KMS-11 (cell line): ENCODE measurements at regions not wholly inside any gene's neighbourhood (a gene's known extent, or its start where the extent isn't known, plus 50 kb on each side); places are given as distances from the start of the nearest gene placed in this dataset.
"Not testable (repeated sequence)": the region's sequence is repeated elsewhere in the genome, so short reads cannot be mapped to it uniquely, and the experiment has no call there.

Source experiments
- H2AFZ ChIP-seq: fragments of 200-600 bp; sonication (generic); 2 replicates; pipeline ENCODE4 v1.6.1; 2016; ENCODE audit warnings: antibody characterized with exemption, mixed run types, low read depth
- H3K27ac ChIP-seq: fragments of 200-600 bp; sonication (generic); 2 replicates; pipeline ENCODE4 v1.6.1; 2016; ENCODE audit warnings: mild to moderate bottlenecking, mixed run types
- H3K27me3 ChIP-seq: fragments of 200-600 bp; sonication (generic); 2 replicates; pipeline ENCODE4 v1.6.1; 2017; ENCODE audit warnings: mild to moderate bottlenecking, low read depth, mixed run types, moderate library complexity; ENCODE audit not compliant: insufficient read depth
- H3K36me3 ChIP-seq: fragments of 200-600 bp; sonication (generic); 2 replicates; pipeline ENCODE4 v1.6.1; 2017; ENCODE audit warnings: mild to moderate bottlenecking, mixed run types; ENCODE audit not compliant: insufficient read depth
- H3K4me1 ChIP-seq: fragments of 200-600 bp; sonication (generic); 2 replicates; pipeline ENCODE4 v1.6.1; 2016; ENCODE audit warnings: mild to moderate bottlenecking, low read depth, mixed run types; ENCODE audit not compliant: poor library complexity, severe bottlenecking
- H3K4me2 ChIP-seq: fragments of 200-600 bp; sonication (generic); 2 replicates; pipeline ENCODE4 v1.7.0; 2016; ENCODE audit warnings: mild to moderate bottlenecking, mixed run types
- H3K4me3 ChIP-seq: fragments of 200-600 bp; sonication (generic); IDR thresholded peaks from 2 replicates; pipeline ENCODE4 v1.6.1; 2017; ENCODE audit warnings: low read depth, low read length, mixed read lengths; ENCODE audit not compliant: insufficient read depth
- H3K79me2 ChIP-seq: fragments of 200-600 bp; sonication (generic); 2 replicates; pipeline ENCODE4 v1.6.1; 2016; ENCODE audit warnings: low read depth, mixed run types; ENCODE audit not compliant: insufficient read depth
- H3K9ac ChIP-seq: fragments of 200-600 bp; sonication (generic); 2 replicates; pipeline ENCODE4 v1.6.1; 2016; ENCODE audit warnings: mild to moderate bottlenecking, mixed run types
- H4K20me1 ChIP-seq: fragments of 200-600 bp; sonication (generic); 2 replicates; pipeline ENCODE4 v1.6.1; 2016; ENCODE audit warnings: mild to moderate bottlenecking, mixed run types; ENCODE audit not compliant: insufficient read depth
- CTCF ChIP-seq: fragments of 200-600 bp; sonication (generic); conservative IDR thresholded peaks from 2 replicates; pipeline ENCODE4 v1.6.1; 2017; ENCODE audit warnings: low read depth, mild to moderate bottlenecking, antibody characterized with exemption, low read length, moderate library complexity, mixed read lengths

GRCh38 chr3:130828948-130829947, 64.6 kb upstream of the ATP2C1 start:
- Histone ChIP-seq H3K4me1 (no peaks in the 10 kb centered on the region), H3K4me2 (no peak overlapping the region), H3K27me3 (no peaks in the 10 kb centered on the region), H3K36me3 (no peaks in the 10 kb centered on the region), H2AFZ (no peak overlapping the region), H3K27ac (no peak overlapping the region), H3K79me2 (no peaks in the 10 kb centered on the region), H4K20me1 (no peaks in the 10 kb centered on the region), H3K4me3 (no peak overlapping the region), H3K9ac (no peak overlapping the region)
- TF ChIP-seq CTCF: no peak

GRCh38 chr3:130831719-130832400, 62.0 kb upstream of the ATP2C1 start:
- no peaks in the 10 kb centered on the region for H3K79me2 ChIP-seq
- H3K36me3 ChIP-seq: no peaks in the 10 kb centered on the region
- H3K4me2 ChIP-seq: no peak overlapping the region
- TF ChIP-seq CTCF: no peak
- H3K9ac ChIP-seq: no peak overlapping the region
- no peak overlapping the region for H3K27ac ChIP-seq
- H3K4me1 ChIP-seq: peaks cover under 1% of the 10 kb centered on the region
- no peak overlapping the region for H2AFZ ChIP-seq
- H3K27me3 ChIP-seq: no peaks in the 10 kb centered on the region
- no peak overlapping the region for H3K4me3 ChIP-seq
- H4K20me1 ChIP-seq: no peaks in the 10 kb centered on the region

- H3K27me3 ChIP-seq: not testable (repeated sequence)
These were observed 61.5 kb upstream of the ATP2C1 start for GRCh38 chr3:130832401-130832746.

GRCh38 chr3:130834476-130834875, 59.4 kb upstream of the ATP2C1 start:
- Histone ChIP-seq H3K27ac (no peak overlapping the region), H4K20me1 (no peaks in the 10 kb centered on the region), H3K4me3 (no peak overlapping the region), H3K79me2 (no peaks in the 10 kb centered on the region), H3K4me1 (peaks cover 27% of the 10 kb centered on the region), H3K4me2 (no peak overlapping the region), H3K9ac (no peak overlapping the region), H2AFZ (no peak overlapping the region), H3K36me3 (no peaks in the 10 kb centered on the region), H3K27me3 (no peaks in the 10 kb centered on the region)
- no peak for TF ChIP-seq CTCF

More at GRCh38 chr3:130832401-130832746, 61.5 kb upstream of the ATP2C1 start:
- H2AFZ ChIP-seq, H3K4me2 ChIP-seq, H3K4me1 ChIP-seq, H3K79me2 ChIP-seq, H4K20me1 ChIP-seq, H3K4me3 ChIP-seq, H3K36me3 ChIP-seq, H3K9ac ChIP-seq, H3K27ac ChIP-seq: not testable (repeated sequence)
